ENCODE measurements at regions not wholly inside any gene's neighbourhood (a gene's known extent, or its start where the extent isn't known, plus 50 kb on each side); places are given as distances from the start of the nearest gene placed in this dataset.

- TF ChIP-seq PRDM10 (IDR thresholded peaks at IDR 0.05; ENCODE audit: partially characterized antibody) (no peak), RCOR1 (IDR thresholded peaks at IDR 0.05; ENCODE audit: borderline replicate concordance in 1 of 2, low read depth in 2 of 2, low read length in 2 of 2) (no peak), HNRNPUL1 (IDR thresholded peaks at IDR 0.05; ENCODE audit: low read length) (no peak), CSDE1 (IDR thresholded peaks at IDR 0.05) (no peak), RUNX1 (IDR thresholded peaks at IDR 0.05; ENCODE audit: low read depth) (no peak)
These were observed 313.4 kb upstream of the ID2 start (continued) for GRCh38 chr2:8368463-8368862.

- intact Hi-C loops (cut with micrococcal nuclease) (no loop called here), in situ Hi-C loops (cut with MboI) (no loop called here)
- Histone ChIP-seq H3K4me1 (replicated peaks in 1 of 2; ENCODE audit: control insufficient read depth in 2 of 2, insufficient read depth in 2 of 2, low read length in 2 of 2) (no peaks in the 10 kb centered on the region), H3K36me3 (ENCODE audit: control insufficient read depth, insufficient read depth, low read length) (no peaks in the 10 kb centered on the region), H3K4me2 (ENCODE audit: insufficient read depth, low read length) (no peak overlapping the region), H3K4me3 (no peak overlapping the region), H3K27me3 (ENCODE audit: control insufficient read depth in 2 of 2, insufficient read depth in 2 of 2, low read length in 2 of 2) (peaks cover 3 to 44% of the 10 kb centered on the region in 2 experiments), H4K20me1 (replicated peaks; ENCODE audit: control insufficient read depth, insufficient read depth, low read length) (no peaks in the 10 kb centered on the region), H3K27ac (ENCODE audit: extremely low read depth, low read depth, low read length) (no peak overlapping the region), H3K9me1 (ENCODE audit: control insufficient read depth, insufficient read depth, low read length) (no peaks in the 10 kb centered on the region), H3K9ac (ENCODE audit: insufficient read depth in 1 of 2, low read depth in 2 of 2, low read length in 2 of 2) (no peak overlapping the region), H3K79me2 (ENCODE audit: control insufficient read depth, insufficient read depth, low read length) (no peaks in the 10 kb centered on the region), H3K9me3 (replicated peaks; ENCODE audit: control insufficient read depth, insufficient read depth, low read depth, low read length) (no peaks in the 10 kb centered on the region), H2AFZ (ENCODE audit: low read depth, low read length) (no peak overlapping the region)
- DNase-seq (ENCODE audit: extremely low read depth in 1 of 4, low spot score in 3 of 4), result no peak
- ChIA-PET CTCF (ENCODE audit: low intra/inter-chr PET ratio) (no interaction called here), POLR2A (no interaction called here)
- no TSS peak for BruUV-seq (replicated peaks)
- FAIRE-seq, result no peak
- WGBS (ENCODE audit: insufficient coverage, low coverage, missing lambda C conversion rate), result 2% methylated on average over 8 of the region's 8 CpGs
- TF ChIP-seq IRF1 (CRISPR knock-in tag; IDR thresholded peaks at IDR 0.05; ENCODE audit: borderline replicate concordance), result no peak
- no peak for TF ChIP-seq SMAD2 (IDR thresholded peaks at IDR 0.05; ENCODE audit: low read depth, low read length)
- TF ChIP-seq MTF1 (CRISPR knock-in tag; IDR thresholded peaks at IDR 0.05; ENCODE audit: borderline replicate concordance), result no peak
- no peak for TF ChIP-seq SFPQ (IDR thresholded peaks at IDR 0.05; ENCODE audit: low read depth, low read length)
- TF ChIP-seq ZBTB2 (IDR thresholded peaks at IDR 0.05), result no peak
- TF ChIP-seq CHD4 (IDR thresholded peaks at IDR 0.05; ENCODE audit: insufficient read depth, insufficient replicate concordance, low read depth, low read length, poor library complexity, severe bottlenecking), result no peak
- no peak for TF ChIP-seq ZNF143 (CRISPR knock-in tag; IDR thresholded peaks at IDR 0.05)
- TF ChIP-seq TCF3 (CRISPR knock-in tag; IDR thresholded peaks at IDR 0.05), result no peak
- no peak for TF ChIP-seq HMG20B (CRISPR knock-in tag; IDR thresholded peaks at IDR 0.05)
- ATAC-seq, result no peak
These were observed 312.3 kb upstream of the ID2 start for GRCh38 chr2:8369522-8369921.

Measured in K562 (cell line).